Sigmoid colon (tissue), 6 donors: ENCODE measurements at regions not wholly inside any gene's neighbourhood (a gene's known extent, or its start where the extent isn't known, plus 50 kb on each side); places are given as distances from the start of the nearest gene placed in this dataset.

Experiments used
- DNase-seq: peaks from one replicate; pipeline ENCODE4 v3.0.0-alpha.2; 2019
- H3K27ac ChIP-seq, 4 donors: fragments of 200-600 bp; sonication (generic); one replicate each; pipeline ENCODE4 v1.5.1; 2016 to 2019; ENCODE audit warnings: mild to moderate bottlenecking in 1 of 4
- H3K27me3 ChIP-seq, 3 donors: fragments of 200-600 bp; sonication (generic); one replicate each; pipeline ENCODE4 v1.5.1; 2019; ENCODE audit warnings: mild to moderate bottlenecking in 1 of 3
- H3K36me3 ChIP-seq, 4 donors: fragments of 200-600 bp; sonication (generic); one replicate each; pipeline ENCODE4 v1.5.1; 2016 to 2019
- H3K4me1 ChIP-seq, 4 donors: fragments of 200-600 bp; sonication (generic); one replicate each; pipeline ENCODE4 v1.5.1; 2017 to 2019
- H3K4me3 ChIP-seq, 4 donors: fragments of 200-600 bp; sonication (generic); one replicate each; pipeline ENCODE4 v1.5.1; 2017 to 2019; ENCODE audit warnings: mild to moderate bottlenecking in 2 of 4, moderate library complexity in 1 of 4
- H3K9me3 ChIP-seq, 4 donors: fragments of 200-600 bp in 3 of 4; sonication (generic) in 3 of 4; one replicate each; pipeline versions ENCODE4 v1.5.1 to v1.6.1; 2013 to 2019
- EP300 ChIP-seq, 4 donors: sonication (generic); formaldehyde crosslinking; IDR thresholded peaks; one replicate each; pipeline ENCODE4 v1.6.1; 2017; ENCODE audit warnings: antibody characterized with exemption in 4 of 4
- POLR2A ChIP-seq, 2 donors: fragments of 450-650 bp; IDR thresholded peaks; one replicate each; pipeline ENCODE4 v1.6.1; 2016; ENCODE audit warnings: antibody characterized with exemption in 2 of 2, mild to moderate bottlenecking in 2 of 2, moderate library complexity in 2 of 2
- POLR2AphosphoS5 ChIP-seq, 4 donors: sonication (generic); formaldehyde crosslinking; IDR thresholded peaks; one replicate each; pipeline ENCODE4 v1.6.1; 2017; ENCODE audit warnings: antibody characterized with exemption in 4 of 4
- WGBS, 2 donors: extraction: QIAGEN DNeasy Blood & Tissue Kit; methylation state at CpG; one replicate each; pipeline ENCODE4 v1.1.7; 2013; 5-methylcytosine and 5-hydroxymethylcytosine counted together
- intact Hi-C: fragments of 100-400 bp; cut with DNase I; formaldehyde crosslinking; loops from one replicate; pipeline ENCODE4 v1.15.1; 2023
- TF ChIP-seq, protein P1 (sequence below), 4 experiments: fragments of 450-650 bp in 3 of 4; fragments of 200-600 bp in 1 of 4; IDR thresholded peaks; one replicate each; pipeline ENCODE4 v1.5.1; 2016 to 2019; ENCODE audit warnings: antibody characterized with exemption in 4 of 4, mild to moderate bottlenecking in 3 of 4, moderate library complexity in 2 of 4
- donor health status: healthy with polysubstance abuse.
- donor health status: healthy.

DNA sequence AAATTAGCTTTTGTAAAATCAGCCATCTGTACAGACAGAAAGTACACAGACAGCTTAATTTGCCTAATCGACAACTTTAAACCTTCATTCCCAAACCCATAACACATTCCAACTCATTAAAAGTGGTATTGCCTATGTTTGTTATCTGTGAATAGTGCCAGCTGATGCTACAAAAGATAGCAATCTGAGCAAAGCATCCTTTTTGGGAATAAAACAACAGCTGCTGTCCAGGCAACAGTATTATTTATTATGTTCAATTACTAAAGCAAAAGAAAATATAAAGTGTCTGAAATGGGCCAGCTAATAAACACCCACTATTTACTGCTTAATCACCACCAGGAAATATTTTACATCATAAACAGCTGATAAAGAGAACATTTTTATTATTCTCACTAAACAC lies 134.8 kb upstream of the ABI3BP start:
- no peak for DNase-seq
- 65 to 79% methylated on average over 1 of the region's 1 CpG for WGBS, 2 donors
- intact Hi-C loops, result no loop called here
- no peaks in the 10 kb centered on the region for H3K27me3 ChIP-seq
- no peaks in the 10 kb centered on the region for H3K36me3 ChIP-seq
- H3K4me3 ChIP-seq, result no peak overlapping the region
- no peaks in the 10 kb centered on the region for H3K4me1 ChIP-seq
- H3K9me3 ChIP-seq, result no peaks in the 10 kb centered on the region
- no peak for TF ChIP-seq POLR2A (IDR thresholded peaks at IDR 0.05)
- TF ChIP-seq EP300 (IDR thresholded peaks at IDR 0.05), result no peak
- TF ChIP-seq, protein P1, sequence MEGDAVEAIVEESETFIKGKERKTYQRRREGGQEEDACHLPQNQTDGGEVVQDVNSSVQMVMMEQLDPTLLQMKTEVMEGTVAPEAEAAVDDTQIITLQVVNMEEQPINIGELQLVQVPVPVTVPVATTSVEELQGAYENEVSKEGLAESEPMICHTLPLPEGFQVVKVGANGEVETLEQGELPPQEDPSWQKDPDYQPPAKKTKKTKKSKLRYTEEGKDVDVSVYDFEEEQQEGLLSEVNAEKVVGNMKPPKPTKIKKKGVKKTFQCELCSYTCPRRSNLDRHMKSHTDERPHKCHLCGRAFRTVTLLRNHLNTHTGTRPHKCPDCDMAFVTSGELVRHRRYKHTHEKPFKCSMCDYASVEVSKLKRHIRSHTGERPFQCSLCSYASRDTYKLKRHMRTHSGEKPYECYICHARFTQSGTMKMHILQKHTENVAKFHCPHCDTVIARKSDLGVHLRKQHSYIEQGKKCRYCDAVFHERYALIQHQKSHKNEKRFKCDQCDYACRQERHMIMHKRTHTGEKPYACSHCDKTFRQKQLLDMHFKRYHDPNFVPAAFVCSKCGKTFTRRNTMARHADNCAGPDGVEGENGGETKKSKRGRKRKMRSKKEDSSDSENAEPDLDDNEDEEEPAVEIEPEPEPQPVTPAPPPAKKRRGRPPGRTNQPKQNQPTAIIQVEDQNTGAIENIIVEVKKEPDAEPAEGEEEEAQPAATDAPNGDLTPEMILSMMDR (IDR thresholded peaks at IDR 0.05), result no peak
- no peak for TF ChIP-seq POLR2AphosphoS5 (IDR thresholded peaks at IDR 0.05)
- H3K27ac ChIP-seq, result no peak overlapping the region

DNA sequence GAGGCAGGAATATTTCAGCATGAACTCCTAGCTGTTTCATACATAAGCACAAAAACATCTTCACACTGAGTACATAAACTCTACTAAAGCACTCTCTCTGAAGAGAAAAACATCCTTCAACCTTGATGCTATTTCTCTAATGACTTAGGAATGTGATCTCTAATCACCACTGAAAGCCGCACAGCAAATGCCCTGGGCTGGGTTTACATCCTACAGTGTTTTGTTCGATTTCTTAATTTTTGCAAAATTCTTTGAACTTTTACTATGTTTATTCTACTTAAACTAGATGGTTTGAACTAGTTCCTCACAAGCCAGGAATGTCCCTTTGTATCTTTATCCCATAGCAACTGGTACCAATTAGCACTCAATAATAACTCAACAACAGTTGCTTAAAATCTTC lies 130.9 kb upstream of the ABI3BP start:
- DNase-seq, result no peak
- 61 to 90% methylated on average over 2 of the region's 2 CpGs for WGBS, 2 donors
- no peaks in the 10 kb centered on the region for H3K27me3 ChIP-seq
- TF ChIP-seq, protein P1 (IDR thresholded peaks at IDR 0.05), result no peak
- no peak for TF ChIP-seq POLR2A (IDR thresholded peaks at IDR 0.05)
- no peak for TF ChIP-seq POLR2AphosphoS5 (IDR thresholded peaks at IDR 0.05)
- TF ChIP-seq EP300 (IDR thresholded peaks at IDR 0.05), result no peak
- no peaks in the 10 kb centered on the region for H3K4me1 ChIP-seq
- H3K36me3 ChIP-seq, result no peaks in the 10 kb centered on the region
- intact Hi-C loops, result no loop called here
- H3K4me3 ChIP-seq, result no peak overlapping the region
- no peak overlapping the region for H3K27ac ChIP-seq
- no peaks in the 10 kb centered on the region for H3K9me3 ChIP-seq

DNA sequence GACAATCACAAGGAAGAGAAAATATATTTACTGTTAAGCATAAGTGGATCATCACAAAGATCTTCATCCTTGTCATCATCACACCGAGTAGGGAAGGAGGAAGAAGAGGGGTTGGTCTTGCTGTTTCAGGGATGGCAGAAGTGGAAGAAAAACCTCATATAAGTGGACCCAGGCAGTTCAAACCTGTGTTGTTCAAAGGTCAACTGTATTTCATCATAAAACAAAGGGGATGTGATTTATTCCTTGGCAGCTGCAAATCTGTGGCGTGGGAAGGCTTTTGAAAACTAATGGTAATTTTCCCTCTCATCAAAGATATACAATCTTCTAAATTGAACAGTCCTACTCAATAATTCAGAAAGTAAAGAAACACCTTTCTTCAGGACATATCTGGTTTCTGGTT lies 129.9 kb upstream of the ABI3BP start:
- no peaks in the 10 kb centered on the region for H3K27me3 ChIP-seq
- no peak for DNase-seq
- 29 to 69% methylated on average over 2 of the region's 2 CpGs for WGBS, 2 donors
- H3K9me3 ChIP-seq, result no peaks in the 10 kb centered on the region
- no peaks in the 10 kb centered on the region for H3K4me1 ChIP-seq
- TF ChIP-seq, protein P1 (IDR thresholded peaks at IDR 0.05), result no peak
- TF ChIP-seq EP300 (IDR thresholded peaks at IDR 0.05) (no peak), POLR2A (IDR thresholded peaks at IDR 0.05) (no peak), POLR2AphosphoS5 (IDR thresholded peaks at IDR 0.05) (no peak)
- H3K27ac ChIP-seq, result no peak overlapping the region
- no peak overlapping the region for H3K4me3 ChIP-seq
- no peaks in the 10 kb centered on the region for H3K36me3 ChIP-seq
- intact Hi-C loops, result no loop called here

DNA sequence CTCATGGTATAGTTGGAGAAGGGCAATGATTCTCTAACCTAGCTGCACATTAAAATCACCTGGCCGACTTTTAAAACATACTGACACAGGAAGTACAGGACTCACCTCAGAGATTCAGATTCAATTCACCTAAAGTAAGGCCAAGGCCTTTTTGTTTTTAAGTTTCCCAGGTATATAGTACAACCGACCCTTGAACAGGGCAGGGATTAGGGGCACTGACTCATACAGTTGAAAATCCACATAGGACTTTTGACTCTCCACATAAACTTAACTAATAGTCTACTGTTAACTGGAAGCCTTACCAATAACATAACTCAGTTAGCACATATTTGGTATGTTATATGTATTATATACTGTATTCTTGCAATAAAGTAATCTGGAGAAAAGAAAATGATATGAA lies 129.5 kb upstream of the ABI3BP start:
- intact Hi-C loops, result no loop called here
- Histone ChIP-seq H3K36me3 (no peaks in the 10 kb centered on the region), H3K27me3 (no peaks in the 10 kb centered on the region), H3K4me3 (no peak overlapping the region), H3K9me3 (no peaks in the 10 kb centered on the region), H3K27ac (no peak overlapping the region), H3K4me1 (no peaks in the 10 kb centered on the region)
- no peak for DNase-seq
- WGBS, 2 donors, result 24 to 69% methylated on average over 2 of the region's 2 CpGs
- TF ChIP-seq EP300 (IDR thresholded peaks at IDR 0.05), result no peak
- TF ChIP-seq, protein P1 (IDR thresholded peaks at IDR 0.05), result no peak
- TF ChIP-seq POLR2A (IDR thresholded peaks at IDR 0.05), result no peak

DNA sequence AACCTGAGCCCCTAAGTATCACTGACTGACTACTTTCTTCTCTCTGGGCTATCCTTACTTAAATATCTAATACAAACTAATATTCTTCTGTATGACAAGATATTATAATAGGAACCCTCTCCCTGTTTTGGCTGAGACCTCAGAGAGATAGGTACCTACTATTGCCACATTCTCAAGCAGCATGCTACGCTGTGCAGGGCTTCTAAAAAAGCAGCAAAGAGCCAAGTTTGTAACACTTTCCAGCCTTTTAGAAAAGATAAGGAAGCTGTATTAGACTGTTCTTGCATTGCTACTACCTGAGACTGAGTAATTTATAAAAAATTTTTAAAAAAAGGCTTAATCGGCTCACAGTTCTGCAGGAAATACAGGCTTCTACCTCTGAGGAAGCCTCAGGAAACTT lies 126.8 kb upstream of the ABI3BP start:
- Histone ChIP-seq H3K36me3 (no peaks in the 10 kb centered on the region), H3K27me3 (no peaks in the 10 kb centered on the region), H3K9me3 (no peaks in the 10 kb centered on the region), H3K4me1 (no peaks in the 10 kb centered on the region), H3K4me3 (no peak overlapping the region), H3K27ac (no peak overlapping the region)
- 88 to 90% methylated on average over 2 of the region's 2 CpGs for WGBS, 2 donors
- no peak for DNase-seq
- TF ChIP-seq, protein P1 (IDR thresholded peaks at IDR 0.05), result no peak
- intact Hi-C loops, result no loop called here
